ENCODE measurements at regions not wholly inside any gene's neighbourhood (a gene's known extent, or its start where the extent isn't known, plus 50 kb on each side); places are given as distances from the start of the nearest gene placed in this dataset.

- H3K9me3 ChIP-seq: peaks cover 4% of the 10 kb centered on the region; the same call in 1 of the 2 replicates
- Mint-ChIP-seq H3K27me3 (ENCODE audit: insufficient read depth, unreplicated experiment) (no peaks in the 10 kb centered on the region), H3K4me1 (ENCODE audit: low read depth, unreplicated experiment) (peaks cover 3% of the 10 kb centered on the region), H3K36me3 (ENCODE audit: insufficient read depth, unreplicated experiment) (no peaks in the 10 kb centered on the region), H3K4me3 (ENCODE audit: unreplicated experiment) (no peak overlapping the region), H3K27ac (ENCODE audit: unreplicated experiment) (no peak overlapping the region), H3K9me3 (ENCODE audit: unreplicated experiment) (no peaks in the 10 kb centered on the region)
- intact Hi-C loops (cut with micrococcal nuclease; ENCODE audit: unreplicated experiment): no loop called here
- H3K4me3 ChIP-seq (ENCODE audit: low read depth, low read length): no peak overlapping the region
- no TSS peak for BruUV-seq (replicated peaks)
- no peaks in the 10 kb centered on the region for H3K4me1 ChIP-seq
- TF ChIP-seq CTCF (IDR thresholded peaks at IDR 0.05; ENCODE audit: insufficient read depth in 1 of 2, low read depth in 1 of 2, low read length in 1 of 2, severe bottlenecking in 1 of 2, unreplicated experiment in 1 of 2): no peak
- POLR2A ChIA-PET: no interaction called here
- CTCF ChIA-PET: no interaction called here
- no peak for DNase-seq
- H3K27me3 ChIP-seq (replicated peaks; ENCODE audit: control insufficient read depth, insufficient read depth, low read length): no peaks in the 10 kb centered on the region
- H3K36me3 ChIP-seq (ENCODE audit: control insufficient read depth, insufficient read depth, low read length): no peaks in the 10 kb centered on the region
Measured at GRCh38 chr2:8469709-8470493, 212.0 kb upstream of the ID2 start.

- Mint-ChIP-seq H3K4me1 (ENCODE audit: low read depth, unreplicated experiment) (peaks cover 18% of the 10 kb centered on the region), H3K9me3 (ENCODE audit: unreplicated experiment) (no peaks in the 10 kb centered on the region), H3K4me3 (ENCODE audit: unreplicated experiment) (no peak overlapping the region), H3K36me3 (ENCODE audit: insufficient read depth, unreplicated experiment) (no peaks in the 10 kb centered on the region), H3K27me3 (ENCODE audit: insufficient read depth, unreplicated experiment) (no peaks in the 10 kb centered on the region), H3K27ac (ENCODE audit: unreplicated experiment) (no peak overlapping the region)
- intact Hi-C loops (cut with micrococcal nuclease; ENCODE audit: unreplicated experiment): no loop called here
- peaks cover 16% of the 10 kb centered on the region for H3K4me1 ChIP-seq
- no peak overlapping the region for H3K4me3 ChIP-seq (ENCODE audit: low read depth, low read length)
- DNase-seq: no peak
- TF ChIP-seq CTCF (IDR thresholded peaks at IDR 0.05; ENCODE audit: insufficient read depth in 1 of 2, low read depth in 1 of 2, low read length in 1 of 2, severe bottlenecking in 1 of 2, unreplicated experiment in 1 of 2): no peak
- CTCF ChIA-PET: interaction anchor here (0.6 kb wide), 1 partner anchor 17 kb away, joined by 3 read pairs; no protein-coding TSS in a partner anchor
- no TSS peak for BruUV-seq (replicated peaks)
- POLR2A ChIA-PET: no interaction called here
- peaks cover 4% of the 10 kb centered on the region; the same call in 1 of the 2 replicates for H3K9me3 ChIP-seq
- H3K27me3 ChIP-seq (replicated peaks; ENCODE audit: control insufficient read depth, insufficient read depth, low read length): no peaks in the 10 kb centered on the region
- no peaks in the 10 kb centered on the region for H3K36me3 ChIP-seq (ENCODE audit: control insufficient read depth, insufficient read depth, low read length)
Measured at GRCh38 chr2:8472545-8473323, 209.1 kb upstream of the ID2 start.

- Histone ChIP-seq H3K27me3 (replicated peaks; ENCODE audit: control insufficient read depth, insufficient read depth, low read length) (no peaks in the 10 kb centered on the region), H3K4me1 (peaks cover 16% of the 10 kb centered on the region), H3K4me3 (ENCODE audit: low read depth, low read length) (no peak overlapping the region), H3K9me3 (no peaks in the 10 kb centered on the region), H3K36me3 (ENCODE audit: control insufficient read depth, insufficient read depth, low read length) (no peaks in the 10 kb centered on the region)
- Mint-ChIP-seq H3K27ac (ENCODE audit: unreplicated experiment) (no peak overlapping the region), H3K36me3 (ENCODE audit: insufficient read depth, unreplicated experiment) (no peaks in the 10 kb centered on the region), H3K4me1 (ENCODE audit: low read depth, unreplicated experiment) (peaks cover 23% of the 10 kb centered on the region), H3K27me3 (ENCODE audit: insufficient read depth, unreplicated experiment) (no peaks in the 10 kb centered on the region), H3K9me3 (ENCODE audit: unreplicated experiment) (no peaks in the 10 kb centered on the region), H3K4me3 (ENCODE audit: unreplicated experiment) (no peak overlapping the region)
- peak; percentile 58 to 83 for DNase-seq
- no peak for TF ChIP-seq CTCF (IDR thresholded peaks at IDR 0.05; ENCODE audit: insufficient read depth in 1 of 2, low read depth in 1 of 2, low read length in 1 of 2, severe bottlenecking in 1 of 2, unreplicated experiment in 1 of 2)
- no TSS peak for BruUV-seq (replicated peaks)
- ChIA-PET POLR2A (interaction anchor here (0.8 kb wide), 1 partner anchor 150 kb away, joined by 3 read pairs; no protein-coding TSS in a partner anchor), CTCF (interaction anchor here (0.7 to 0.8 kb wide), 2 partner anchors 9 to 209 kb away, joined by 3 read pairs; no protein-coding TSS in a partner anchor)
- intact Hi-C loops (cut with micrococcal nuclease; ENCODE audit: unreplicated experiment): no loop called here
Measured at GRCh38 chr2:8475349-8476031, 206.4 kb upstream of the ID2 start.

Data from Caco-2 (cell line).